ENCODE measurements at regions not wholly inside any gene's neighbourhood (a gene's known extent, or its start where the extent isn't known, plus 50 kb on each side); places are given as distances from the start of the nearest gene placed in this dataset.

DNA sequence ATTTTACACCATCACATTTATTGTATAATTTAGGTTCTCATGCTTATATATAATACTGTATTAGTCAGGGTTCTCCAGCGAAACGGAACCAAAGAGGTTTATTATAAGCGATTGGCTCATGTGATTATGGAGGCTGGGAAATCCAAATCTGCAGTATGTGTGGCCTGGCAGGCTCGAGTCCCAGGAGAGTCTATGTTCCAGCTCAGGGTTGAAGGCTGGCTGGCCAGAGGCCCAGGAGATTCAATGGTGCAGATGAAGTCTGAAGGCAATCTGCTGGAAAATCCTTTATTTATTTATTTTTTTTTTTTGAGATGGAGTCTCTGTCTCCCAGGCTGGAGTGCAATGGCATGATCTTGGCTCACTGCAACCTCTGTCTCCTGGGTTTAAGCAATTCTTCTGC is 63.0 kb upstream of the WDFY3 start:
- TF ChIP-seq CTCF (IDR thresholded peaks at IDR 0.05; ENCODE audit: insufficient read depth, low read depth, low read length), result no peak
- TF ChIP-seq EZH2 (IDR thresholded peaks at IDR 0.05; ENCODE audit: insufficient read depth, low read length), result no peak
